Thyroid gland (tissue), 4 donors: ENCODE measurements at regions not wholly inside any gene's neighbourhood (a gene's known extent, or its start where the extent isn't known, plus 50 kb on each side); places are given as distances from the start of the nearest gene placed in this dataset.

Source experiments
- DNase-seq, 2 donors: peaks; one replicate each; pipeline ENCODE4 v3.0.0-alpha.2; 2019
- H3K27ac ChIP-seq, 3 donors: fragments of 200-600 bp; sonication (generic); 1 replicate in 2 of 3; 2 replicates in 1 of 3; pipeline ENCODE4 v1.5.1; 2016 to 2019; ENCODE audit warnings: mild to moderate bottlenecking in 1 of 3, moderate library complexity in 1 of 3
- H3K27me3 ChIP-seq: fragments of 200-600 bp; sonication (generic); one replicate; pipeline ENCODE4 v1.5.1; 2019
- H3K36me3 ChIP-seq, 2 donors: fragments of 200-600 bp; sonication (generic); one replicate each; pipeline ENCODE4 v1.5.1; 2016 to 2019
- H3K4me1 ChIP-seq, 2 donors: fragments of 200-600 bp; sonication (generic); one replicate each; pipeline ENCODE4 v1.5.1; 2017 to 2019
- H3K4me3 ChIP-seq, 3 donors: fragments of 200-600 bp; sonication (generic); replicated peaks in 1 of 3; 1 replicate in 2 of 3; 2 replicates in 1 of 3; pipeline ENCODE4 v1.5.1; 2016; ENCODE audit warnings: mild to moderate bottlenecking in 1 of 3
- H3K9me3 ChIP-seq: fragments of 200-600 bp; sonication (generic); one replicate; pipeline ENCODE4 v1.5.1; 2017
- CTCF ChIP-seq, 6 experiments: fragments of 200-600 bp in 3 of 6; fragments of 450-650 bp in 3 of 6; sonication (generic) in 3 of 6; IDR thresholded peaks; one replicate each; pipeline ENCODE4 v1.5.1; 2016 to 2019; ENCODE audit warnings: antibody characterized with exemption in 6 of 6, mild to moderate bottlenecking in 2 of 6, inconsistent platforms in 1 of 6, moderate library complexity in 1 of 6
- POLR2A ChIP-seq, 2 donors: fragments of 450-650 bp; IDR thresholded peaks; one replicate each; pipeline ENCODE4 v1.6.1; 2017; ENCODE audit warnings: antibody characterized with exemption in 2 of 2, mild to moderate bottlenecking in 2 of 2, moderate library complexity in 1 of 2
- WGBS, 2 donors: methylation state at CpG; one replicate each; pipeline ENCODE4 v1.1.5; 2017; 5-methylcytosine and 5-hydroxymethylcytosine counted together
- intact Hi-C: fragments of 100-400 bp; cut with DNase I; formaldehyde crosslinking; loops from one replicate; pipeline ENCODE4 v1.15.1; 2023

DNA sequence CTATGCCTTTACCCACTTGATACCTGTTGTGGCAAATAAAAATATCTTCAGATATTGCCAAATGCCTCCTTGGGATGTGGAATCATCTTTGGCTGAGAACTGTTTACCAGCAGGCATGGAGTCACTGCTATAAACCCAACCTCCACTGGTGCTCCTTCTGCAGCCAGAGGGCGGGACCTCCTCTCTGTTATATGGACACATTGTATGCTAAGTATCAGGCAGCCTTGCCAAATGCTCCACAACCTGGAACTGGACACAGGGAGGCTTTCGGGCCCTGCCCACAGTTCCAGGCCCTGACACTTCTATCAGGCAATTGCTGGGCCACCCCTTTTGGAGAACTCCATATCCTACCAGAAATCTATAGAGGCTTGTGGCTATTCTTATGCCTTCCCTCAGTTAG is 201.0 kb downstream of the TMX1 start:
- TF ChIP-seq POLR2A (IDR thresholded peaks at IDR 0.05) = no peak
- TF ChIP-seq CTCF (IDR thresholded peaks at IDR 0.05) = no peak
- intact Hi-C loops = no loop called here
- WGBS, 2 donors = 91 to 95% methylated on average over 2 of the region's 2 CpGs
- Histone ChIP-seq H3K36me3 (no peaks in the 10 kb centered on the region), H3K4me1 (no peaks in the 10 kb centered on the region), H3K27me3 (no peaks in the 10 kb centered on the region), H3K27ac (no peak overlapping the region), H3K9me3 (no peaks in the 10 kb centered on the region), H3K4me3 (no peak overlapping the region)
- DNase-seq = no peak

DNA sequence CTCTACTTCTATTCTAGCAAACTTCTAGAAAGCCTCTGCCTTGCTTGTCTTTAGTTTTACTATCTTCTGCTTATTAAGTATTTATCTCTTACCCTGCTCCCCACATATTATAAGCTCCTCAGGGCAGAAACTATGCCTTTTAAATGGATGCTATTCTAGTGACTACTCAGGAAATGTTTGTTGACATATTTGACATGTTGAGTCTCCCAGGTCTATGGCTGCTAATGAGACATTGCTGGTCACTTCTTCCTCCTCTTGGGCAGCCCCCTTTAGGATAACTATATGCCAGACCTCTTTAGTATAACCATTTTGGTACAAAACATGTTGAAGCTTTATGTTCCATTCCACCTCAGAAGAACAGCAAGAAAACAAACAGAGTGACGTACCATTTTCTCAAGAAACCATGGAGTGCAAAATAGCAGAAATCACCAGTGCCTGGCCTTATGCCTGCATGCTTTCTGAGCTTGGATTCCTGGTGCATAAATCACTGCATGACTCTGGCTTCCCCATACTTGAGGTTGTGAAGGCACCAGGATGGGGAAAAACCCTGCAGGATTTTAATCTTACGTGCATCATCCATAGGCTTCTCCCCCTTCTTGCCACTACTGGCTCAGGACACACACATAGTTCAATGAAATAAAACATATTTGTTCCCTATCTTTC is 202.6 kb downstream of the TMX1 start:
- intact Hi-C loops = no loop called here
- TF ChIP-seq POLR2A (IDR thresholded peaks at IDR 0.05) (no peak), CTCF (IDR thresholded peaks at IDR 0.05) (no peak)
- Histone ChIP-seq H3K27ac (no peak overlapping the region), H3K27me3 (no peaks in the 10 kb centered on the region), H3K9me3 (no peaks in the 10 kb centered on the region), H3K36me3 (no peaks in the 10 kb centered on the region), H3K4me3 (no peak overlapping the region), H3K4me1 (no peaks in the 10 kb centered on the region)
- WGBS, 2 donors = 59 to 85% methylated on average over 2 of the region's 2 CpGs
- DNase-seq = no peak

DNA sequence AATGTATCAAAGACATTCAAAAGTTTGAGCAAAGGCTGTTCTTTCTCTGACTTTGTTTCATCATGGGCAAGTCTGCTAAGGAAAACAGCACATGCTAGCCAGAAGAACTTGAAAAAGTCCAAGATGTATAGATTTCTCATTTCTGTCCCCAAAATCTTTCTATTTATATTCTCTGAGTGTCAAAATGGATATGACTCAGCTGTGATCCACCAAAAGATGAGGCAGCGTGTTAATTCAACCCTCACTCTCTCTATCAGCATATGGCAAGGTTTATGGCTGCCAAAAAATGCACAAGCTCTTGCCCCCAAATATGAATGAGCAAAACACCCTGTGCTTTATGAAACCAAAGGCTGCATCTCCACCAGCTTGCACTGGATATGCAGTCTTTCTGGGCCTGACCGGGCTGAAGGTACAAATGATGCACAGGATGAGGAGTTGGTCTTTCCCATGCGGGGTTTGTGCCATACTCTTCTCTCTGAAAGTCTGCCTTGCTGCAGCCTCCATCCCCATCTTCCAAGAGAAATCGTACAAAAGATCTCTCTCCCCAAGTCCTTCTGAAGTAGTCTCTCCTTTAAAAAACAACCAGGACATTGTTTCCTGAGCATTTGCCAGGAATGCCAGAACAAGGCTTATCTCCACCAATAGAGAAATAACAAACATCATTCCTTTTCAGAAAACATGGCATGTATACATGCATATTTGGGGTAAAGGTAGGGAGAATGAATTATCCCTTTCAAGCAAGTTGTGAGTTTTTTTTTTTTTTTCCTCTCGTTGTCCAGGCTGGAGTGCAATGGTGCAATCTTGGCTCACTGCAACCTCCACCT is 203.4 kb downstream of the TMX1 start:
- Histone ChIP-seq H3K4me3 (no peak overlapping the region), H3K27ac (no peak overlapping the region), H3K27me3 (no peaks in the 10 kb centered on the region), H3K4me1 (no peaks in the 10 kb centered on the region), H3K36me3 (no peaks in the 10 kb centered on the region), H3K9me3 (no peaks in the 10 kb centered on the region)
- TF ChIP-seq CTCF (IDR thresholded peaks at IDR 0.05) (no peak), POLR2A (IDR thresholded peaks at IDR 0.05) (no peak)
- 82 to 84% methylated on average over 5 of the region's 5 CpGs for WGBS, 2 donors
- no peak for DNase-seq
- intact Hi-C loops = no loop called here

DNA sequence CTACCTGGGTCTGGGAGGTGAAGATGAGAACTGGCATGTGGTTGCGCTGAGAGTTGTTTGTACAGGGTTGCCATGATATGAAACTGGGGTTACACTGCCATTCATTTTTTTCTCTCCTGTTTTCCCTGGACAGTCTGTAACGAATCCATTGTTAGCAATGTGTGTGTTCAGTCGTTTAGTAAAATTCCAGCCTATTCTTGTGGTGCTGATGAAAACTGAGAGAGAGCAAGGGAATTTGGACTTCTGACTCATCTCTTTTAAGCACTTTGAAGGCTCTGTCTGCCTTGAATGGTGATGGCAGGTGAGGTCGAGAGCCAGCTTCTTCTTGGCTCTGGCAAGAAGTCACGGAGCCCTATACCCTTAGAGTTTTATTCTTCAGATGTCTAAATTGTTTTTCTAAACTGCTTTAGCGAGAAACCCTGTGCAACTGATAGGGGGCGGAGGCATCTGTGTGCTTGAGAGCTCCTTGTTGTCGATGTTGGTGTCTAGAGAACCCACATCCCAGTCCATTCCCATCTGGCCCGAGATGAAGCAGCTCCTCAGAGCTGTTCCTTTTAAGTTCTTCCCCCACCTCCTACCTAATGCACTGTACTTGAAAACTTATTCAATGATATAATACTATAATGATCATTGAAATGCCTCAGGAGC is 204.4 kb downstream of the TMX1 start:
- WGBS, 2 donors = 86 to 89% methylated on average over 9 of the region's 9 CpGs
- no peak overlapping the region for H3K27ac ChIP-seq
- no peak overlapping the region for H3K4me3 ChIP-seq
- DNase-seq = no peak
- no peaks in the 10 kb centered on the region for H3K27me3 ChIP-seq
- no peaks in the 10 kb centered on the region for H3K9me3 ChIP-seq
- intact Hi-C loops = no loop called here
- no peak for TF ChIP-seq CTCF (IDR thresholded peaks at IDR 0.05)
- TF ChIP-seq POLR2A (IDR thresholded peaks at IDR 0.05) = no peak
- H3K4me1 ChIP-seq = peaks cover 3 to 8% of the 10 kb centered on the region in 2 donors
- no peaks in the 10 kb centered on the region for H3K36me3 ChIP-seq

DNA sequence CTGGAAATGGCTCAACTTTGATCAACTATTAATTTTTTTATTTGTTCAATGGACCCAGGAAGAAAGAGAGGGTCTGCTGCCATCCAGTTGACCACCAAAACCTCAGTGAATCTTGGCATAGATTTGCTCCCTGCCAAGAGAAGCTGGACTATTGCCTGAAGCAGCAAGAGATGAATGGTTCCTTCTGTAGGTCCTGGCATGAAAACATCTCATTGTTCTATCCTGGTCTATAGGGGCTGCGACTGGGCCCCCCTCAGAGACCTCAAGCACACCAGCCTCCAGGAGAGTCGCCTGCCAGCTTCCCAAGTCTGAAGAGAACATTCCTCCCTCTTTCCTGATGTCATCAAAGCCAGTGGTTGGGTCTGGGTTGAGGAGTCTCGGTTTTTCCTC is 204.9 kb downstream of the TMX1 start:
- intact Hi-C loops = no loop called here
- 88 to 95% methylated on average over 3 of the region's 3 CpGs for WGBS, 2 donors
- no peak for DNase-seq
- H3K9me3 ChIP-seq = no peaks in the 10 kb centered on the region
- H3K4me1 ChIP-seq = peaks cover 3 to 8% of the 10 kb centered on the region in 2 donors
- no peaks in the 10 kb centered on the region for H3K27me3 ChIP-seq
- no peak overlapping the region for H3K27ac ChIP-seq
- no peaks in the 10 kb centered on the region for H3K36me3 ChIP-seq
- H3K4me3 ChIP-seq = no peak overlapping the region
- no peak for TF ChIP-seq CTCF (IDR thresholded peaks at IDR 0.05)
- TF ChIP-seq POLR2A (IDR thresholded peaks at IDR 0.05) = no peak
